Endothelial cell of umbilical vein (primary cell): ENCODE measurements at regions not wholly inside any gene's neighbourhood (a gene's known extent, or its start where the extent isn't known, plus 50 kb on each side); places are given as distances from the start of the nearest gene placed in this dataset.

ENCODE experiments used
- BruUV-seq: library from RNA; stranded (reverse); fragments of 400-500 nt; replicated peaks from 2 replicates; lab custom pipeline; 2021; lab: Mats Ljungman, UMichigan
- CTCF ChIA-PET: fragments of 300-600, 350-600 bp; sonication (Branson Sonifier 250); formaldehyde crosslinking; loops from one replicate; lab custom pipeline; 2021; ENCODE audit warnings: antibody characterized with exemption, inconsistent platforms; lab: Charles Lee
- POLR2A ChIA-PET: fragments of 300-600, 350-600 bp; sonication (Branson Sonifier 250); formaldehyde crosslinking; loops from one replicate; lab custom pipeline; 2021; ENCODE audit warnings: antibody characterized with exemption, inconsistent platforms; lab: Charles Lee
- DNase-seq: peaks from one replicate; pipeline ENCODE4 v3.0.0-alpha.2; 2011; ENCODE audit warnings: low read depth, low spot score
- FAIRE-seq: peaks from 2 replicates; lab custom pipeline; 2011; peaks lifted over from hg19 to GRCh38; lab: Jason Lieb, UNC
- H2AFZ ChIP-seq: 2 replicates; pipeline ENCODE4 v1.6.0; 2012; ENCODE audit warnings: low read depth, low read length, control low read depth, inconsistent platforms
- H3K27ac ChIP-seq: 2 replicates; pipeline ENCODE4 v1.5.1; 2011; ENCODE audit warnings: low read depth, mild to moderate bottlenecking, control low read depth, low read length, moderate library complexity; ENCODE audit not compliant: insufficient read depth
- H3K27me3 ChIP-seq, 2 experiments: 2 replicates each; pipeline versions ENCODE4 v1.6.0 to v1.6.1; 2011; ENCODE audit warnings: low read length in 2 of 2, mixed read lengths in 1 of 2; ENCODE audit not compliant: control insufficient read depth in 2 of 2, insufficient read depth in 2 of 2
- H3K36me3 ChIP-seq, 2 experiments: 2 replicates in 1 of 2; 3 replicates in 1 of 2; pipeline ENCODE4 v1.5.1; 2011; ENCODE audit warnings: low read length in 2 of 2, mild to moderate bottlenecking in 1 of 2, moderate library complexity in 1 of 2; ENCODE audit not compliant: control insufficient read depth in 2 of 2, insufficient read depth in 2 of 2; ENCODE audit errors: extremely low read depth in 1 of 2
- H3K4me1 ChIP-seq: 3 replicates; pipeline ENCODE4 v1.5.1; 2011; ENCODE audit warnings: mild to moderate bottlenecking, low read length; ENCODE audit not compliant: control insufficient read depth, insufficient read depth; ENCODE audit errors: extremely low read depth
- H3K4me2 ChIP-seq: 2 replicates; pipeline ENCODE4 v1.6.1; 2011; ENCODE audit warnings: low read length, control low read depth, mixed read lengths; ENCODE audit not compliant: insufficient read depth
- H3K4me3 ChIP-seq, 3 experiments: fragments of 200-600 bp in 1 of 3; sonication (generic), shearing (Covaris generic) in 1 of 3; replicated peaks in 1 of 3; 2 replicates each; pipeline ENCODE4 v1.5.1; 2011 to 2016; ENCODE audit warnings: control low read depth in 3 of 3, low read length in 3 of 3, mild to moderate bottlenecking in 2 of 3, inconsistent platforms in 1 of 3, low read depth in 1 of 3, moderate library complexity in 1 of 3; ENCODE audit not compliant: insufficient read depth in 1 of 3
- H3K79me2 ChIP-seq: 2 replicates; pipeline ENCODE4 v1.6.0; 2012; ENCODE audit warnings: low read length, inconsistent platforms; ENCODE audit not compliant: control insufficient read depth, insufficient read depth
- H3K9ac ChIP-seq: replicated peaks from 2 replicates; pipeline ENCODE3; 2011; ENCODE audit warnings: low read length, control low read depth; ENCODE audit not compliant: insufficient read depth; ENCODE audit errors: extremely low read depth
- H3K9me1 ChIP-seq: replicated peaks from 3 replicates; pipeline ENCODE4 v1.6.0; 2011; ENCODE audit warnings: mild to moderate bottlenecking, low read length; ENCODE audit not compliant: control insufficient read depth, insufficient read depth; ENCODE audit errors: extremely low read depth
- H3K9me3 ChIP-seq: replicated peaks from 2 replicates; pipeline ENCODE4 v1.5.1; 2012; ENCODE audit warnings: low read length, inconsistent platforms; ENCODE audit not compliant: control insufficient read depth, insufficient read depth
- H4K20me1 ChIP-seq: replicated peaks from 2 replicates; pipeline ENCODE3; 2011; ENCODE audit warnings: mild to moderate bottlenecking, low read length; ENCODE audit not compliant: control insufficient read depth, insufficient read depth; ENCODE audit errors: extremely low read depth
- CTCF ChIP-seq, 2 donors: IDR thresholded peaks; 1 replicate in 1 of 2; 2 replicates in 1 of 2; pipeline ENCODE4 v1.5.1; 2011; ENCODE audit warnings: low read length in 2 of 2, mild to moderate bottlenecking in 2 of 2, moderate library complexity in 2 of 2, control low read depth in 1 of 2, inconsistent platforms in 1 of 2, low read depth in 1 of 2; ENCODE audit not compliant: insufficient read depth in 1 of 2; ENCODE audit errors: extremely low read depth in 1 of 2
- EZH2 ChIP-seq: IDR thresholded peaks from 2 replicates; pipeline ENCODE4 v1.6.1; 2012; ENCODE audit warnings: borderline replicate concordance, low read depth, mild to moderate bottlenecking, moderate library complexity, low read length, inconsistent platforms; ENCODE audit not compliant: severe bottlenecking
- FOS ChIP-seq: IDR thresholded peaks from 2 replicates; pipeline ENCODE4 v1.6.1; 2011; ENCODE audit warnings: mild to moderate bottlenecking, low read length, moderate library complexity, borderline replicate concordance; ENCODE audit not compliant: insufficient read depth
- GATA2 ChIP-seq: IDR thresholded peaks from 2 replicates; pipeline ENCODE4 v1.7.0; 2011; ENCODE audit warnings: low read depth, mild to moderate bottlenecking, moderate library complexity, mixed read lengths, low read length; ENCODE audit not compliant: insufficient read length, insufficient read depth
- JUN ChIP-seq: IDR thresholded peaks from 2 replicates; pipeline ENCODE4 v1.6.1; 2011; ENCODE audit warnings: borderline replicate concordance, low read depth; ENCODE audit not compliant: insufficient read length, insufficient read depth
- MAX ChIP-seq: IDR thresholded peaks from 2 replicates; pipeline ENCODE4 v1.6.1; 2011; ENCODE audit not compliant: insufficient read depth, insufficient read length
- MYC ChIP-seq: IDR thresholded peaks from one replicate; pipeline ENCODE4 v1.6.1; 2011; ENCODE audit warnings: mild to moderate bottlenecking, low read depth, low read length
- POLR2A ChIP-seq: IDR thresholded peaks from 2 replicates; pipeline ENCODE4 v1.6.1; 2012; ENCODE audit warnings: low read depth, mild to moderate bottlenecking, control low read depth, low read length
- POLR2AphosphoS5 ChIP-seq: IDR thresholded peaks from 2 replicates; pipeline ENCODE4 v1.6.1; 2012; ENCODE audit warnings: low read depth, mild to moderate bottlenecking, control low read depth, low read length, moderate library complexity; ENCODE audit not compliant: insufficient read depth
- dilution Hi-C: fragments of 300-500 bp; cut with MboI; formaldehyde crosslinking; loops from one replicate; pipeline ENCODE4 v1.15.0; 2019; ENCODE audit warnings: low sequenced_read_pairs; ENCODE audit not compliant: extremely low pct_ligation_motif_present
- intact Hi-C: fragments of 100-400 bp; cut with micrococcal nuclease; formaldehyde crosslinking; loops from one replicate; pipeline ENCODE4 v1.10.0; 2022

- H4K20me1 ChIP-seq = no peaks in the 10 kb centered on the region
- BruUV-seq = no TSS peak
- FAIRE-seq = no peak
- no peak overlapping the region for H3K27ac ChIP-seq
- H3K27me3 ChIP-seq = no peaks in the 10 kb centered on the region
- H3K79me2 ChIP-seq = no peaks in the 10 kb centered on the region
- H3K36me3 ChIP-seq = no peaks in the 10 kb centered on the region
- DNase-seq = no peak
- no peaks in the 10 kb centered on the region for H3K9me1 ChIP-seq
- H2AFZ ChIP-seq = no peak overlapping the region
- H3K4me3 ChIP-seq = no peak overlapping the region
- intact Hi-C loops = no loop called here
- no peak overlapping the region for H3K9ac ChIP-seq
- dilution Hi-C loops = no loop called here
- H3K9me3 ChIP-seq = no peaks in the 10 kb centered on the region
- POLR2A ChIA-PET = no interaction called here
- TF ChIP-seq MAX (no peak), FOS (no peak), EZH2 (no peak), GATA2 (no peak), POLR2A (no peak), MYC (no peak), CTCF (IDR thresholded peaks at IDR 0.05; ENCODE audit: extremely low read depth in 1 of 2, insufficient read depth in 1 of 2, low read depth in 1 of 2, low read length in 2 of 2) (no peak), POLR2AphosphoS5 (no peak), JUN (no peak)
- H3K4me2 ChIP-seq = no peak overlapping the region
- CTCF ChIA-PET = no interaction called here
- no peaks in the 10 kb centered on the region for H3K4me1 ChIP-seq
These were observed 96.2 kb downstream of the PLK2 start for GRCh38 chr5:58363461-58364249.
